ENCODE measurements at regions not wholly inside any gene's neighbourhood (a gene's known extent, or its start where the extent isn't known, plus 50 kb on each side); places are given as distances from the start of the nearest gene placed in this dataset.
"Not testable (repeated sequence)": the region's sequence is repeated elsewhere in the genome, so short reads cannot be mapped to it uniquely, and the experiment has no call there.

- no peak overlapping the region for H3K27ac ChIP-seq
- H3K4me3 ChIP-seq, result no peak overlapping the region
These were observed 1468.1 kb downstream of the PCDH9 start for GRCh38 chr13:65762012-65762411.

GRCh38 chr13:65756071-65756671 is 1474.0 kb downstream of the PCDH9 start:
- no peak overlapping the region for H3K4me3 ChIP-seq

DNA sequence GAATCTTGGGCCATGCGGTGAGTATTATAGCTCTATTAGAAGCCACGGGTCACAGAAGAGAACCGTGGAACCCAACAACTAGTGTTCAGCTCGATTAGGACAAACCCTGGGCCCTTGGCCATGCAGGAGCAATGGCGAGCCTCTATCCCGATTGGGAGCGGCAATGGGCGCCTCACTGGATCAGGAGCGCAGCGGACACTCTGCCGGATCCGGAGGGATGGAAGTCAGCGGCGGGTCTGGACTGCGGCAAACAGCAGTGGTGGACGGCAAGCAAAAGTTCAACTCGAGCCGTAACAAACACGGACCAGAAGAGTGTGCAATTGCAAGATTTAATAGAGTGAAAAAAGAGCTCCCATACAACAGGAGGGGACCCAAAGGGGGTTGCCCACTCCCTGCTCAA is 1481.9 kb downstream of the PCDH9 start:
- Histone ChIP-seq H3K27ac (no peak overlapping the region), H3K4me3 (no peak overlapping the region)

More at GRCh38 chr13:65756071-65756671, 1474.0 kb downstream of the PCDH9 start:
- H3K27ac ChIP-seq, result no peak overlapping the region

- Histone ChIP-seq H3K27ac (no peak overlapping the region), H3K4me3 (no peak overlapping the region)
These were observed 1483.7 kb downstream of the PCDH9 start for GRCh38 chr13:65746406-65746921.

GRCh38 chr13:65744836-65745235 is 1485.3 kb downstream of the PCDH9 start:
- no peak overlapping the region for H3K4me3 ChIP-seq
- no peak overlapping the region for H3K27ac ChIP-seq

- H3K27ac ChIP-seq, result no peak overlapping the region
- no peak overlapping the region for H3K4me3 ChIP-seq
These were observed 1497.0 kb downstream of the PCDH9 start for GRCh38 chr13:65733110-65733509.

DNA sequence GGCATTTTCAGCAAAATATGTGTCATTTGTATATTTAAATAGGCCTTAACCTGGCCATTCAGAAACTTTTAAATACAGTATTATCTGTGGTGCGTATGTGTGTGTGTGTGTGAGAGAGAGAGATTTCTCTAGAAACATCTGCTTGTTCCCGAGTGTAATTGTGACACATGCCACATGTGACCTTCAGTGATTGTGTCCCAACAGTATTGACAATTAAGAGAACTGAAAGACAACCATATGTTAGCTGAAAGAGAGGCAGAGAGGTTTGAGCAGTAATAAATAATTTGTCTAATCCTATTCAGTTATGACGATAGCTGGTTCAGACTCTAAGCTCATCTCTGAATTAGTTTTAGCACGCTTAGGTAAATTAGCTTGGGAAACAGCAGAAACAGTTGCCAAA is 1503.1 kb downstream of the PCDH9 start:
- Histone ChIP-seq H3K27ac (no peak overlapping the region), H3K4me3 (no peak overlapping the region)

DNA sequence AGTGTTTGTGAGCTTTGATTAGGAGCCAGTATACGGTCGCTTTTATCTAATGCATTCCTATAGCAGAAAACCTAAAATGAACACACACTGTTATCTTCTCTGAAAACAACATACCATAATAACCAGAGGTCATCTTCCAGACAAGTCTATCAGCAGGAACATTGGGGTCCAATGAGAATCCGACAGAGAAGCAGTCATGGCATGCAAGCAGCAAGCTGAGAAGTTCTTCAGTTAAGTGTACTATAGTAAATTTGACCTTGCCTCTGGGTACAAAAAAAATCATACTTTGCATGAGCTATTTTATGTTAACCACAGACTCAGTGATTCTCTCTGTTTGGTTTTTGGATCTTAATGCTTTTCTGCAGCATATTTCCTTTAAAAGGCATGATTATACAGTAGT is 1505.1 kb downstream of the PCDH9 start:
- no peak overlapping the region for H3K4me3 ChIP-seq
- no peak overlapping the region for H3K27ac ChIP-seq

GRCh38 chr13:65724226-65724625 is 1505.9 kb downstream of the PCDH9 start:
- H3K4me3 ChIP-seq, result no peak overlapping the region
- no peak overlapping the region for H3K27ac ChIP-seq

DNA sequence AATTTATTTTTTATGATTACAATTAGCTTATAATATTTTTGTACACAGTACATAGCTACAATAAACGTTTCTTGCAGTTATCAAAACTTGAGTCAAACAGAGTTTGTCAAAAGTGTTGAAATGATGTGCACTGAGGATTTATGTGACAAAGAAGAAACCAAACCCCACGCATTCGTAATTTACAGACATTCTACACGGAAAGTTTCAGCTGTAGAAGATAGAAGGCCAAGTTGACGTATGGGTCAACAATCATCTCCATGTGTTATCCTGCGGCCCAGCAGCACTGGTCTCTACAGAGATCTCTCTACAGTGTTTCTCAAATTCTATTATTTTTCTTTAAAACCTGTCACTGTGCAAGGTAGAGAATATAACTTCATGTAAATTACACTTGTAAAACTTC is 1507.6 kb downstream of the PCDH9 start:
- Histone ChIP-seq H3K27ac (no peak overlapping the region), H3K4me3 (no peak overlapping the region)

DNA sequence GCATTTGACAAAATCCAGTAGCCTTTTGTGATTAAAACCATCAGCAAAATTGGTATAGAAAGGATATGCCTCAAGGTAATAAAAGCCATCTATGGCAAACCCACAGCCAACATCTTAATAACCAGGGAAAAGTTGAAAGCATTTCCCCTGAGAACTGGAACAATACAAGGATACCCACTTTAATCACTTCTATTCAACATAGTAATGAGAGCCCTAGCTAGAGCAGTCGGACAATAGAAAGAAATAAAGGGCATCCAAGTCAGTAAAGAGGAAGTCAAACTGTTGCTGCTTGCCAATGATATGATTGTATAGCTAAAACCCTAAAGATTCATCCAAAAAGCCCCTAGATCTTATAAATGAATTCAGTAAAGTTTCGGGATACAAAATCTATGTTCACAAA is 1510.3 kb downstream of the PCDH9 start:
- Histone ChIP-seq H3K4me3 (no peak overlapping the region), H3K27ac (no peak overlapping the region)

GRCh38 chr13:65710514-65710913 is 1519.6 kb downstream of the PCDH9 start:
- H3K27ac ChIP-seq, result no peak overlapping the region
- no peak overlapping the region for H3K4me3 ChIP-seq

- Histone ChIP-seq H3K4me3 (no peak overlapping the region), H3K27ac (no peak overlapping the region)
These were observed 1532.3 kb downstream of the PCDH9 start for GRCh38 chr13:65697843-65698242.

- no peak overlapping the region for H3K27ac ChIP-seq
- no peak overlapping the region for H3K4me3 ChIP-seq
These were observed 1550.9 kb downstream of the PCDH9 start for GRCh38 chr13:65679240-65679639.

DNA sequence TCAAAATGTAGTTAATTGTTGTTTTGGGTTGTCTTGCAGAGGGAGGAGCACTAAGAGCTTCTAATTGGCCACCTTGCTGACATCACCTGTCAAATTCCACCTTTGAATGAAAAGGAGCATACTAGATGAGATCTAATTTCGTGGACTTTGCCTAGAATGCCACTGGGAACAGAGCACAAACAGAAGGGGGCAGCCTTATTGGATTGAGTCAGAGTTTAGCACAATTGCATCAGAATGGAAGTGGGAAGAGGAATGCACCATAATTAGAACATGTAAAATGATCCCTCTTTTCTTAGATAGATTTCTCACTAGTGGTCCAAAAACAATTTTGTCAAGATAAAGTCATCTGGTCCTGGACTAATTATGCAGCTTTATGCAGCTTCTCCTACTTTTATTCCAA is 1552.2 kb downstream of the PCDH9 start:
- no peak overlapping the region for H3K4me3 ChIP-seq
- no peak overlapping the region for H3K27ac ChIP-seq

GRCh38 chr13:65675383-65675782 is 1554.8 kb downstream of the PCDH9 start:
- H3K4me3 ChIP-seq, H3K27ac ChIP-seq: not testable (repeated sequence)

GRCh38 chr13:65670014-65670625 is 1560.0 kb downstream of the PCDH9 start:
- no peak overlapping the region for H3K27ac ChIP-seq
- H3K4me3 ChIP-seq, result no peak overlapping the region

- Histone ChIP-seq H3K4me3 (no peak overlapping the region), H3K27ac (no peak overlapping the region)
These were observed 1569.4 kb downstream of the PCDH9 start for GRCh38 chr13:65660731-65661130.

GRCh38 chr13:65656740-65657329 is 1573.3 kb downstream of the PCDH9 start:
- H3K27ac ChIP-seq, result no peak overlapping the region
- no peak overlapping the region for H3K4me3 ChIP-seq

DNA sequence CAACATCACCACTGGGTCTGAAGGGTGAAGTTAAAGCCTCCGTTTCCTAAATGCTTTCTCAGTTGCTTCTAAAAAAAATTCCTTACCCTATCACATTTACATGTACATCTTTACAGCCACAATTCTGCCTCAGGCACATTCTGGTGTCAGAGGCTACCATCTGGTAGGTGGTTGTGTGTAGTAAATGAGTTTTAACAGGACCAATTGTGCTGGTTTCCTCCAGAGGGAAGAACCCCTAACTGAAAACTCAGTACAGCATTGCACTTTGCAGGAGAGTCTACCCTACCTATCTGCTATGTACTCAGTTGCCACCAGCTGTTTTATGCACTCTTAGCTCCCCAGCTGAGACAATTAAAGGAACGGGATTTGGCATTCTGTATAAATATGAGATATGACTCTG is 1576.5 kb downstream of the PCDH9 start:
- no peak overlapping the region for H3K27ac ChIP-seq
- no peak overlapping the region for H3K4me3 ChIP-seq

DNA sequence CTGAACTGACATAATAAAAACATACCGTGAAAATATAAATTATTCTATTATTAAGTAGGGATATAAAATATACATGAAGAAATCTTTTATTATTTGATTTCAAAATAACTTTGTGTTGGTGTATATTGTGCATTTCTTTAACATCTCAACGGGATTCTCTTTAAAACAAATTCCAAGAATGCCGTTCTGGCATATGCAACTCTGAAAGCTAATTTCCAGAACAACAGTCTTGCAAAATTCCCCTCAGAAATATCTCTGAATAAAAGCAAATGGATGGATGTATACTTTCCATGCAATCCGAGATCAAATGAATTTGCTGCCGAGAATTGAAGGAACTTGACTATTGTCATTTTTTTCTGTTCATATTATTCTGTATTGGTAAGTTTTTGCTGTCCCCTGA is 1579.8 kb downstream of the PCDH9 start:
- Histone ChIP-seq H3K4me3 (no peak overlapping the region), H3K27ac (no peak overlapping the region)

Data from skin epidermis (tissue), 12 donors.